HCEC 1CT (cell line): ENCODE measurements at regions not wholly inside any gene's neighbourhood (a gene's known extent, or its start where the extent isn't known, plus 50 kb on each side); places are given as distances from the start of the nearest gene placed in this dataset.
"Not testable (repeated sequence)": the region's sequence is repeated elsewhere in the genome, so short reads cannot be mapped to it uniquely, and the experiment has no call there.

Source experiments
- DNase-seq: peaks from one replicate; pipeline ENCODE4 v3.0.0-alpha.2; 2017

- DNase-seq = no peak
Measured at GRCh38 chr9:108394726-108395125, 461.1 kb downstream of the ACTL7B start.

GRCh38 chr9:108393481-108394001 is 462.2 kb downstream of the ACTL7B start:
- DNase-seq = not testable (repeated sequence)

GRCh38 chr9:108392877-108393276 is 462.9 kb downstream of the ACTL7B start:
- no peak for DNase-seq

- DNase-seq = no peak
Measured at GRCh38 chr9:108389056-108389455, 466.7 kb downstream of the ACTL7B start.

- peak; percentile 89 for DNase-seq
Measured at GRCh38 chr9:108386859-108387384, 468.9 kb downstream of the ACTL7B start.

- no peak for DNase-seq
Measured at GRCh38 chr9:108386032-108386431, 469.8 kb downstream of the ACTL7B start.

- DNase-seq = no peak
Measured at GRCh38 chr9:108383796-108384195, 472.0 kb downstream of the ACTL7B start.

- DNase-seq = no peak
Measured at GRCh38 chr9:108382310-108382709, 473.5 kb downstream of the ACTL7B start.

GRCh38 chr9:108377881-108378280 is 477.9 kb downstream of the ACTL7B start:
- no peak for DNase-seq

GRCh38 chr9:108377382-108377781 is 478.4 kb downstream of the ACTL7B start:
- no peak for DNase-seq

- DNase-seq = no peak
Measured at GRCh38 chr9:108376140-108376539, 479.6 kb downstream of the ACTL7B start.

GRCh38 chr9:108374626-108375025 is 481.2 kb downstream of the ACTL7B start:
- no peak for DNase-seq

- no peak for DNase-seq
Measured at GRCh38 chr9:108367188-108367587, 488.6 kb downstream of the ACTL7B start.

GRCh38 chr9:108363311-108363710 is 492.5 kb downstream of the ACTL7B start:
- no peak for DNase-seq

- DNase-seq = no peak
Measured at GRCh38 chr9:108360304-108360703, 495.5 kb downstream of the ACTL7B start.

- no peak for DNase-seq
Measured at GRCh38 chr9:108356806-108357205, 499.0 kb downstream of the ACTL7B start.

- no peak for DNase-seq
Measured at GRCh38 chr9:108351571-108351970, 504.2 kb downstream of the ACTL7B start.

GRCh38 chr9:108347463-108348188 is 508.2 kb downstream of the ACTL7B start:
- no peak for DNase-seq

- no peak for DNase-seq
Measured at GRCh38 chr9:108345826-108346225, 510.0 kb downstream of the ACTL7B start.

- no peak for DNase-seq
Measured at GRCh38 chr9:108339251-108339650, 516.5 kb downstream of the ACTL7B start.

GRCh38 chr9:108336575-108336974 is 519.2 kb downstream of the ACTL7B start:
- DNase-seq = no peak

- DNase-seq = no peak
Measured at GRCh38 chr9:108333530-108333983, 522.2 kb downstream of the ACTL7B start.

GRCh38 chr9:108331596-108331995 is 524.2 kb downstream of the ACTL7B start:
- DNase-seq = no peak

- no peak for DNase-seq
Measured at GRCh38 chr9:108325406-108325805, 530.4 kb downstream of the ACTL7B start.

GRCh38 chr9:108323615-108324014 is 532.2 kb downstream of the ACTL7B start:
- DNase-seq = no peak
